Lung microvascular endothelial cell (primary cell): ENCODE measurements at regions not wholly inside any gene's neighbourhood (a gene's known extent, or its start where the extent isn't known, plus 50 kb on each side); places are given as distances from the start of the nearest gene placed in this dataset.

Experiments
- DNase-seq, 2 donors: peaks; one replicate each; pipeline versions ENCODE4 v3.0.0 to v3.0.0-alpha.2; 2010; ENCODE audit warnings: low read depth in 2 of 2

DNA sequence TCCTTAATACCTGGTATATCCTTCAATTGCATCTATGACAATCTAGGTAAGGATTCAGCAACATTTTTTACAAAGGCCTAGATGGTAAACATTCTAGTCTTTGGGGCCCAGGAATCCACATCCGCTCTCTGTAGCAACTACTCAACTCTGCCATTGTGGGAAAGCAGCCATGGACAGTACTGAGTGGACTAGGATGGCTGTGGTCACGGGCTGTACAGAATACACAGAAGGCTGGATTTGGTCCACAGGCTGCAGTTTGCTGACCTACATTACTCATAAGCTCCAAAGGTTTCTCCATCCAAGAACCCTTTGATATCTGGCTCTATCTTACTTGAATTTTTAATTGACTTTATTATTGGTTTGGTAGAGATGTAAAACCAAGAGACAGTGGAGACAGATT, 418.3 kb upstream of the LRRTM1 start:
- DNase-seq, result no peak

DNA sequence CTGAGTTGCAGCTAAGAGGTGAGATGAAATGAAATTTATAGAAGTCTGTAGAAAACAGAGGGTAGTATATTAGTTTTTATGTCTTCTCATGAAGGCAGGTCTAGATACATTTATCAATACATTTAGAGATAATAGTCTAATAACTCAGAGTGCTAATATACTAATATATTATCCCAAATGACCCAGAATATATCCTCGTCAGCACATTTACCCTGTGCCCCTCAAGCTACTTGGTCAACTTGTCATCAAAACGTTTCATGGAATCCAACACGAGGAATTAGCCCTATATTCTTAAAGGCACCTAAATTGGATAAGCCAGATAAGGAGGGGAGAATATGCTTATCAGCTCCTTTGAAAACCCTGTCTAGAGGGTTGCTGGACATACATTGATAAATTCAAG, 415.1 kb upstream of the LRRTM1 start:
- no peak for DNase-seq

- DNase-seq, result no peak
Observed at GRCh38 chr2:80715433-80715832, 410.9 kb upstream of the LRRTM1 start.

GRCh38 chr2:80711915-80712314, 407.4 kb upstream of the LRRTM1 start:
- DNase-seq, result no peak

GRCh38 chr2:80706951-80707350, 402.4 kb upstream of the LRRTM1 start:
- no peak for DNase-seq

- no peak for DNase-seq
Observed at GRCh38 chr2:80706541-80706940, 402.0 kb upstream of the LRRTM1 start.

GRCh38 chr2:80703532-80703931, 399.0 kb upstream of the LRRTM1 start:
- DNase-seq, result no peak

DNA sequence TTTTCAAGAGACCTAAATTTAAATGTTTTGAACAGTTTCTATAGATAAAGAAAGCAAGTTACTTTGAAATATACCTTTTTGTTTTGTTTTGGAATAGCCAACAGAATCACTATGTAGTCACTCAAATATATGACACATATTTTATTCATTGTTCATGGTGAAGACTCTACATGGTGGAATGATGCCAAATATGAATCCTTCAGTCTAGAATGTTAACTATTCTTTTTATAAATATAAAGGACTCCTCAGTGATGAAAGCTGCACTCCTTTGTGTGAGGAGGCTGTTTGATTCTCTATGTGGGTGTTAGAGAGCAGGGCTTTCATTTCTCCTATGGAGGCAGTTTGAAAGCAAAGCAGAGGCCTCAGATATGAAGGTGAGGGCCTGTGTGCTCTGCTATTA, 396.4 kb upstream of the LRRTM1 start:
- DNase-seq, result no peak
